HG02884 (cell line): ENCODE measurements at regions not wholly inside any gene's neighbourhood (a gene's known extent, or its start where the extent isn't known, plus 50 kb on each side); places are given as distances from the start of the nearest gene placed in this dataset.

Experiments
- ATAC-seq: cut with Tn5 transposase; IDR thresholded peaks from one replicate; pipeline ENCODE4 v1.9.1; 2021; ENCODE audit warnings: mild to moderate bottlenecking, moderate library complexity; ENCODE audit not compliant: unreplicated experiment

GRCh38 chr6:1068068-1068467 lies 243.8 kb upstream of the FOXQ1 start:
- no peak for ATAC-seq

- ATAC-seq = no peak
These were observed 244.6 kb upstream of the FOXQ1 start for GRCh38 chr6:1067346-1067745.

- no peak for ATAC-seq
These were observed 245.3 kb upstream of the FOXQ1 start for GRCh38 chr6:1066449-1067090.

GRCh38 chr6:1065986-1066385 lies 245.9 kb upstream of the FOXQ1 start:
- no peak for ATAC-seq

GRCh38 chr6:1063671-1064355 lies 248.1 kb upstream of the FOXQ1 start:
- ATAC-seq = no peak

- no peak for ATAC-seq
These were observed 248.9 kb upstream of the FOXQ1 start for GRCh38 chr6:1062786-1063545.

- no peak for ATAC-seq
These were observed 252.3 kb upstream of the FOXQ1 start for GRCh38 chr6:1059596-1059995.

- no peak for ATAC-seq
These were observed 254.3 kb upstream of the FOXQ1 start for GRCh38 chr6:1057490-1058135.

GRCh38 chr6:1055015-1055921 lies 256.6 kb upstream of the FOXQ1 start:
- no peak for ATAC-seq

GRCh38 chr6:1054653-1055014 lies 257.3 kb upstream of the FOXQ1 start:
- no peak for ATAC-seq

- ATAC-seq = no peak
These were observed 258.3 kb upstream of the FOXQ1 start for GRCh38 chr6:1053586-1053985.

- ATAC-seq = no peak
These were observed 259.6 kb upstream of the FOXQ1 start for GRCh38 chr6:1052262-1052661.

GRCh38 chr6:1049900-1050299 lies 262.0 kb upstream of the FOXQ1 start:
- ATAC-seq = no peak

GRCh38 chr6:1049170-1049569 lies 262.7 kb upstream of the FOXQ1 start:
- no peak for ATAC-seq

GRCh38 chr6:1047981-1048541 lies 263.8 kb upstream of the FOXQ1 start:
- ATAC-seq = no peak

- ATAC-seq = no peak
These were observed 266.7 kb upstream of the FOXQ1 start for GRCh38 chr6:1045239-1045638.

GRCh38 chr6:1044040-1044836 lies 267.7 kb upstream of the FOXQ1 start:
- no peak for ATAC-seq

GRCh38 chr6:1043458-1043836 lies 268.5 kb upstream of the FOXQ1 start:
- ATAC-seq = no peak
